ENCODE measurements at regions not wholly inside any gene's neighbourhood (a gene's known extent, or its start where the extent isn't known, plus 50 kb on each side); places are given as distances from the start of the nearest gene placed in this dataset.

GRCh38 chr15:99909592-99910295, 176.5 kb upstream of the LYSMD4 start:
- CTCF ChIA-PET, result interaction anchor here (0.9 to 2.2 kb wide), 3 partner anchors 14 to 17 kb away, joined by 3 to 10 read pairs (median 4); no protein-coding TSS in a partner anchor
- POLR2A ChIA-PET, result no interaction called here
- peak; percentile 50 for DNase-seq (ENCODE audit: extremely low spot score)
- TF ChIP-seq CTCF (IDR thresholded peaks at IDR 0.05; ENCODE audit: control extremely low read depth, extremely low read depth, low read depth, missing control alignments), result peak; percentile 32

GRCh38 chr15:99907698-99908097, 174.5 kb upstream of the LYSMD4 start:
- no peak for DNase-seq (ENCODE audit: extremely low spot score)
- CTCF ChIA-PET, result interaction anchor here (2.2 kb wide), 1 partner anchor 12 kb away, joined by 10 read pairs; no protein-coding TSS in a partner anchor
- no peak for TF ChIP-seq CTCF (IDR thresholded peaks at IDR 0.05; ENCODE audit: control extremely low read depth, extremely low read depth, low read depth, missing control alignments)
- POLR2A ChIA-PET, result no interaction called here

GRCh38 chr15:99906793-99907192, 173.6 kb upstream of the LYSMD4 start:
- CTCF ChIA-PET, result no interaction called here

GRCh38 chr15:99906311-99906710, 173.1 kb upstream of the LYSMD4 start:
- ChIA-PET CTCF (interaction anchor here (2.4 kb wide), 1 partner anchor 10 kb away, joined by 9 read pairs; no protein-coding TSS in a partner anchor), POLR2A (no interaction called here)
- TF ChIP-seq CTCF (IDR thresholded peaks at IDR 0.05; ENCODE audit: control extremely low read depth, extremely low read depth, low read depth, missing control alignments), result no peak
- no peak for DNase-seq (ENCODE audit: extremely low spot score)

More at GRCh38 chr15:99906793-99907192, 173.6 kb upstream of the LYSMD4 start:
- POLR2A ChIA-PET, result no interaction called here
- TF ChIP-seq CTCF (IDR thresholded peaks at IDR 0.05; ENCODE audit: control extremely low read depth, extremely low read depth, low read depth, missing control alignments), result no peak
- no peak for DNase-seq (ENCODE audit: extremely low spot score)

- CTCF ChIA-PET, result interaction anchor here (0.8 kb wide), 1 partner anchor 10 kb away, joined by 4 read pairs; no protein-coding TSS in a partner anchor
- no peak for TF ChIP-seq CTCF (IDR thresholded peaks at IDR 0.05; ENCODE audit: control extremely low read depth, extremely low read depth, low read depth, missing control alignments)
- DNase-seq (ENCODE audit: extremely low spot score), result no peak
- POLR2A ChIA-PET, result no interaction called here
Observed at GRCh38 chr15:99902248-99902928, 169.2 kb upstream of the LYSMD4 start.

- ChIA-PET POLR2A (no interaction called here), CTCF (interaction anchor here (1.1 to 3.7 kb wide), 3 partner anchors 9 to 19 kb away, joined by 3 to 10 read pairs (median 9); no protein-coding TSS in a partner anchor)
- no peak for TF ChIP-seq CTCF (IDR thresholded peaks at IDR 0.05; ENCODE audit: control extremely low read depth, extremely low read depth, low read depth, missing control alignments)
- no peak for DNase-seq (ENCODE audit: extremely low spot score)
Observed at GRCh38 chr15:99895956-99896311, 162.7 kb upstream of the LYSMD4 start.
